IMR-90 (cell line): ENCODE measurements at regions not wholly inside any gene's neighbourhood (a gene's known extent, or its start where the extent isn't known, plus 50 kb on each side); places are given as distances from the start of the nearest gene placed in this dataset.

Source experiments
- BHLHE40 ChIP-seq: fragments of 150-350 bp; IDR thresholded peaks from 2 replicates; pipeline ENCODE4 v1.6.1; 2016; ENCODE audit warnings: mild to moderate bottlenecking, low read depth, low read length
- CEBPB ChIP-seq: IDR thresholded peaks from 2 replicates; pipeline ENCODE4 v1.6.1; 2012; ENCODE audit warnings: low read depth, low read length, improper control_type of control experiment
- FOS ChIP-seq: fragments of 150-350 bp; IDR thresholded peaks from 2 replicates; pipeline ENCODE4 v1.6.1; 2016; ENCODE audit warnings: low read depth, low read length
- POLR2A ChIP-seq: IDR thresholded peaks from 2 replicates; pipeline ENCODE4 v1.6.1; 2012; ENCODE audit warnings: mild to moderate bottlenecking, low read depth, low read length
- RAD21 ChIP-seq: IDR thresholded peaks from 2 replicates; pipeline ENCODE4 v1.6.1; 2012; ENCODE audit warnings: low read length, improper control_type of control experiment
- RCOR1 ChIP-seq: IDR thresholded peaks from 2 replicates; pipeline ENCODE4 v1.6.1; 2012; ENCODE audit warnings: mild to moderate bottlenecking, low read length, improper control_type of control experiment; ENCODE audit not compliant: insufficient replicate concordance
- RFX5 ChIP-seq: IDR thresholded peaks from 2 replicates; pipeline ENCODE4 v1.8.0; 2012; ENCODE audit warnings: low read depth, mild to moderate bottlenecking, low read length, moderate library complexity
- TF ChIP-seq, protein P1 (sequence below): conservative IDR thresholded peaks from 2 replicates; pipeline ENCODE4 v1.5.1; 2012; ENCODE audit warnings: mild to moderate bottlenecking, low read depth, low read length, improper control_type of control experiment
- TF ChIP-seq, protein P2 (sequence below): fragments of 150-350 bp; IDR thresholded peaks from 2 replicates; pipeline ENCODE4 v1.6.1; 2016; ENCODE audit warnings: low read depth, mild to moderate bottlenecking, low read length, moderate library complexity, borderline replicate concordance

DNA sequence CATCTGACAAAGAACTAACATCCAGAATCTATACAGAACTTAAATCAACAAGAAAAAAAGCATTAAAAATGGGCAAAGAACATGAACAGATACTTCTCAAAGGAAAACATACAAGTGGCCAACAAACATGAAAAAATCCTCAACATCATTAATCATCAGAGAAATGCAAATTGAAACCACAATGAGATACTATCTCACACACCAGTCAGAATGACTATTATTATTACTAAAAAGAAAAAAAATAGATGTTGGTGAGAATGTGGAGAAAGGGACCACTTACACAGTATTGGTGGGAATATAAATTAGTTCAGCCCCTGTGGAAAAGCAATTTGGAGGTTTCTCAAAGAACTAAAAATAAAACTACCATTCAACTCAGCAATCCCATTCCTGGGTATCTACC is 89.1 kb upstream of the ADO start:
- TF ChIP-seq, protein P1, sequence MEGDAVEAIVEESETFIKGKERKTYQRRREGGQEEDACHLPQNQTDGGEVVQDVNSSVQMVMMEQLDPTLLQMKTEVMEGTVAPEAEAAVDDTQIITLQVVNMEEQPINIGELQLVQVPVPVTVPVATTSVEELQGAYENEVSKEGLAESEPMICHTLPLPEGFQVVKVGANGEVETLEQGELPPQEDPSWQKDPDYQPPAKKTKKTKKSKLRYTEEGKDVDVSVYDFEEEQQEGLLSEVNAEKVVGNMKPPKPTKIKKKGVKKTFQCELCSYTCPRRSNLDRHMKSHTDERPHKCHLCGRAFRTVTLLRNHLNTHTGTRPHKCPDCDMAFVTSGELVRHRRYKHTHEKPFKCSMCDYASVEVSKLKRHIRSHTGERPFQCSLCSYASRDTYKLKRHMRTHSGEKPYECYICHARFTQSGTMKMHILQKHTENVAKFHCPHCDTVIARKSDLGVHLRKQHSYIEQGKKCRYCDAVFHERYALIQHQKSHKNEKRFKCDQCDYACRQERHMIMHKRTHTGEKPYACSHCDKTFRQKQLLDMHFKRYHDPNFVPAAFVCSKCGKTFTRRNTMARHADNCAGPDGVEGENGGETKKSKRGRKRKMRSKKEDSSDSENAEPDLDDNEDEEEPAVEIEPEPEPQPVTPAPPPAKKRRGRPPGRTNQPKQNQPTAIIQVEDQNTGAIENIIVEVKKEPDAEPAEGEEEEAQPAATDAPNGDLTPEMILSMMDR, result no peak
- TF ChIP-seq RCOR1, result no peak
- no peak for TF ChIP-seq POLR2A
- TF ChIP-seq, protein P2, sequence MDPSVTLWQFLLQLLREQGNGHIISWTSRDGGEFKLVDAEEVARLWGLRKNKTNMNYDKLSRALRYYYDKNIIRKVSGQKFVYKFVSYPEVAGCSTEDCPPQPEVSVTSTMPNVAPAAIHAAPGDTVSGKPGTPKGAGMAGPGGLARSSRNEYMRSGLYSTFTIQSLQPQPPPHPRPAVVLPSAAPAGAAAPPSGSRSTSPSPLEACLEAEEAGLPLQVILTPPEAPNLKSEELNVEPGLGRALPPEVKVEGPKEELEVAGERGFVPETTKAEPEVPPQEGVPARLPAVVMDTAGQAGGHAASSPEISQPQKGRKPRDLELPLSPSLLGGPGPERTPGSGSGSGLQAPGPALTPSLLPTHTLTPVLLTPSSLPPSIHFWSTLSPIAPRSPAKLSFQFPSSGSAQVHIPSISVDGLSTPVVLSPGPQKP, result no peak
- TF ChIP-seq RAD21, result no peak
- no peak for TF ChIP-seq RFX5
- no peak for TF ChIP-seq FOS
- TF ChIP-seq CEBPB, result no peak
- no peak for TF ChIP-seq BHLHE40
